Neural progenitor cell (in vitro differentiated cells): ENCODE measurements at regions not wholly inside any gene's neighbourhood (a gene's known extent, or its start where the extent isn't known, plus 50 kb on each side); places are given as distances from the start of the nearest gene placed in this dataset.

Experiments
- DNase-seq: peaks from one replicate; pipeline ENCODE4 v3.0.0-alpha.2; 2016; ENCODE audit warnings: low spot score
- H2AFZ ChIP-seq: fragments of 200-600 bp; sonication (generic); replicated peaks from 2 replicates; pipeline ENCODE4 v1.6.1; 2016; ENCODE audit warnings: antibody characterized with exemption
- H3F3A ChIP-seq: fragments of 200-600 bp; sonication (generic); 2 replicates; pipeline ENCODE4 v1.6.1; 2016; ENCODE audit warnings: antibody characterized with exemption, low read depth
- H3K27ac ChIP-seq: fragments of 200-600 bp; sonication (generic); 2 replicates; pipeline ENCODE4 v1.5.1; 2016; ENCODE audit warnings: mild to moderate bottlenecking
- H3K27me3 ChIP-seq: fragments of 200-600 bp; sonication (generic); 2 replicates; pipeline ENCODE4 v1.6.1; 2016; ENCODE audit warnings: mild to moderate bottlenecking, moderate library complexity
- H3K36me3 ChIP-seq: fragments of 200-600 bp; sonication (generic); 2 replicates; pipeline ENCODE4 v1.5.1; 2016
- H3K4me1 ChIP-seq: fragments of 200-600 bp; sonication (generic); 2 replicates; pipeline ENCODE4 v1.6.1; 2016; ENCODE audit warnings: mixed run types
- H3K4me2 ChIP-seq: fragments of 200-600 bp; sonication (generic); 2 replicates; pipeline ENCODE4 v1.6.1; 2016
- H3K4me3 ChIP-seq: fragments of 200-600 bp; sonication (generic); 2 replicates; pipeline ENCODE4 v1.5.1; 2016
- H3K79me2 ChIP-seq: fragments of 200-600 bp; sonication (generic); 2 replicates; pipeline ENCODE4 v1.6.1; 2016; ENCODE audit warnings: low read depth
- H3K9ac ChIP-seq: fragments of 200-600 bp; sonication (generic); 2 replicates; pipeline ENCODE4 v1.6.1; 2016
- H3K9me3 ChIP-seq: fragments of 200-600 bp; sonication (generic); 2 replicates; pipeline ENCODE4 v1.5.1; 2016; ENCODE audit warnings: low read depth
- H4K20me1 ChIP-seq: fragments of 200-600 bp; sonication (generic); 2 replicates; pipeline ENCODE4 v1.6.1; 2016; ENCODE audit warnings: low read depth
- H3K27ac Mint-ChIP-seq: 3 replicates; pipeline ENCODE4 v1.8.0; 2021; ENCODE audit warnings: mixed read lengths
- H3K27me3 Mint-ChIP-seq: 2 replicates; pipeline ENCODE4 v1.8.0; 2022; ENCODE audit warnings: low read depth, mild to moderate bottlenecking, inconsistent platforms, moderate library complexity, mixed read lengths; ENCODE audit not compliant: insufficient read depth
- H3K36me3 Mint-ChIP-seq: 3 replicates; pipeline ENCODE4 v1.8.0; 2021; ENCODE audit warnings: mixed read lengths
- H3K4me1 Mint-ChIP-seq: 3 replicates; pipeline ENCODE4 v1.8.0; 2021; ENCODE audit warnings: mixed read lengths
- H3K4me3 Mint-ChIP-seq: 3 replicates; pipeline ENCODE4 v1.8.0; 2021; ENCODE audit warnings: mild to moderate bottlenecking, moderate library complexity, mixed read lengths
- H3K9me3 Mint-ChIP-seq: 3 replicates; pipeline ENCODE4 v1.8.0; 2020; ENCODE audit warnings: mixed read lengths
- CTCF ChIP-seq: fragments of 200-600 bp; sonication (generic); IDR thresholded peaks from 2 replicates; pipeline ENCODE4 v1.5.1; 2017; ENCODE audit warnings: antibody characterized with exemption, mild to moderate bottlenecking
- EZH2 ChIP-seq: fragments of 200-600 bp; sonication (generic); IDR thresholded peaks from 2 replicates; pipeline ENCODE4 v1.6.1; 2017; ENCODE audit warnings: antibody characterized with exemption, mild to moderate bottlenecking, moderate library complexity
- EZH2phosphoT487 ChIP-seq: fragments of 200-600 bp; sonication (generic); IDR thresholded peaks from 2 replicates; pipeline ENCODE4 v1.6.1; 2017; ENCODE audit warnings: antibody characterized with exemption

DNA sequence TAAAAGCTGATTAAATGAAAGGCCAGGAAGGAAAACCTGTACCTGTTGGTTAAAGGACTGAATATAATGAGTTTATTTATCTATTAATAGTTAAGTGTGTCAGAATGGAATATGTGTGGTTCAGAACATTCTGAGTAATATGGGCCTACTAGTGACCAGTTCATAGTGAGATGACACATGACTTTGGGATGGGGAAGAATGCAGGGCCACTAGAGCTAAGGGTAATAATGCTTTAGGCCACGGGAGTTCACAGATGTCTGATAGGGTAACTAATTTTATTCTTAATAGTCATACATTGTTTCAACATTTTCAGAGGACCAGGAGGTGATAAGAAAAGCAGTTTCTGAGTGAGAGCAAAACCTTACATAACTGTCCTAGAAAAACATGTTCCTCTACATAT, 247.8 kb upstream of the OR4E1 start:
- H3K27ac ChIP-seq, result no peak overlapping the region
- Mint-ChIP-seq H3K27ac (no peak overlapping the region), H3K4me3 (no peak overlapping the region), H3K27me3 (no peaks in the 10 kb centered on the region), H3K36me3 (no peaks in the 10 kb centered on the region), H3K4me1 (no peaks in the 10 kb centered on the region), H3K9me3 (no peaks in the 10 kb centered on the region)
- no peak for TF ChIP-seq CTCF
- no peak for TF ChIP-seq EZH2phosphoT487
- TF ChIP-seq EZH2, result no peak
- H4K20me1 ChIP-seq, result no peaks in the 10 kb centered on the region
- no peak overlapping the region for H2AFZ ChIP-seq
- no peak overlapping the region for H3K4me3 ChIP-seq
- DNase-seq, result no peak
- H3K4me2 ChIP-seq, result no peak overlapping the region
- peaks cover 48% of the 10 kb centered on the region for H3K27me3 ChIP-seq
- H3K9me3 ChIP-seq, result no peaks in the 10 kb centered on the region
- H3K36me3 ChIP-seq, result no peaks in the 10 kb centered on the region
- no peaks in the 10 kb centered on the region for H3K79me2 ChIP-seq
- H3K9ac ChIP-seq, result no peak overlapping the region
- no peaks in the 10 kb centered on the region for H3K4me1 ChIP-seq
- H3F3A ChIP-seq, result no peaks in the 10 kb centered on the region

GRCh38 chr14:21917699-21918436, 244.2 kb upstream of the OR4E1 start:
- TF ChIP-seq EZH2phosphoT487 (no peak), CTCF (peak; percentile 88)
- Histone ChIP-seq H2AFZ (peak overlapping the region; percentile 66), H4K20me1 (no peaks in the 10 kb centered on the region), H3K4me3 (no peak overlapping the region), H3K79me2 (no peaks in the 10 kb centered on the region), H3K4me1 (no peaks in the 10 kb centered on the region), H3K4me2 (no peak overlapping the region), H3K36me3 (no peaks in the 10 kb centered on the region), H3K9ac (no peak overlapping the region), H3K27me3 (peaks cover 59% of the 10 kb centered on the region), H3F3A (no peaks in the 10 kb centered on the region), H3K9me3 (no peaks in the 10 kb centered on the region), H3K27ac (no peak overlapping the region)
- no peaks in the 10 kb centered on the region for H3K36me3 Mint-ChIP-seq
- H3K4me1 Mint-ChIP-seq, result no peaks in the 10 kb centered on the region
- no peaks in the 10 kb centered on the region for H3K9me3 Mint-ChIP-seq
- DNase-seq, result peak; percentile 68
- H3K27ac Mint-ChIP-seq, result no peak overlapping the region
- no peaks in the 10 kb centered on the region for H3K27me3 Mint-ChIP-seq
- H3K4me3 Mint-ChIP-seq, result no peak overlapping the region

DNA sequence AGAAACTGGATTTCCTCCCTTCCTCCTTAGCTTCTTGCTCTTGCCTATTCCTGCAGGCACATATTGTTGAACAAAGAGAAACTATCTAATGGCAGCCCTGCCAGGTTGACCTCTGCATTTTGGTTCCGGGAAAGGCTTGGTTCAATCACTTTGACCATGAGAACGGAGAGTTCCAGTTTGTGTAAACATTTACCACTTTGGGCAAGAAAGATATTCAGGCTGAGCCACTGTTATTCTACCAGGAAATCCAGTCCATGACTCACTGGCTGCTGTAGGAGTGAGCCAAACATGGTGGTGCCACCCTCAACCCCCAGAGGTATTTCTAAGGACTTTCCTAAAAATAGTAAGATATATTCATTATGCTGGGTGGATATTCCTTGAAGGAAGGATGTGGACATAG, 242.2 kb upstream of the OR4E1 start:
- Histone ChIP-seq H3K4me3 (no peak overlapping the region), H3K9me3 (no peaks in the 10 kb centered on the region), H3F3A (no peaks in the 10 kb centered on the region), H3K9ac (no peak overlapping the region), H4K20me1 (no peaks in the 10 kb centered on the region), H3K4me1 (peaks cover 11% of the 10 kb centered on the region), H3K27ac (no peak overlapping the region), H2AFZ (no peak overlapping the region), H3K27me3 (peaks cover 45% of the 10 kb centered on the region), H3K79me2 (no peaks in the 10 kb centered on the region), H3K36me3 (no peaks in the 10 kb centered on the region), H3K4me2 (no peak overlapping the region)
- H3K36me3 Mint-ChIP-seq, result no peaks in the 10 kb centered on the region
- H3K27ac Mint-ChIP-seq, result no peak overlapping the region
- H3K4me1 Mint-ChIP-seq, result peaks cover 3% of the 10 kb centered on the region
- DNase-seq, result no peak
- no peak overlapping the region for H3K4me3 Mint-ChIP-seq
- H3K27me3 Mint-ChIP-seq, result no peaks in the 10 kb centered on the region
- TF ChIP-seq CTCF (no peak), EZH2 (no peak), EZH2phosphoT487 (no peak)
- no peaks in the 10 kb centered on the region for H3K9me3 Mint-ChIP-seq
